ENCODE measurements at regions not wholly inside any gene's neighbourhood (a gene's known extent, or its start where the extent isn't known, plus 50 kb on each side); places are given as distances from the start of the nearest gene placed in this dataset.

DNA sequence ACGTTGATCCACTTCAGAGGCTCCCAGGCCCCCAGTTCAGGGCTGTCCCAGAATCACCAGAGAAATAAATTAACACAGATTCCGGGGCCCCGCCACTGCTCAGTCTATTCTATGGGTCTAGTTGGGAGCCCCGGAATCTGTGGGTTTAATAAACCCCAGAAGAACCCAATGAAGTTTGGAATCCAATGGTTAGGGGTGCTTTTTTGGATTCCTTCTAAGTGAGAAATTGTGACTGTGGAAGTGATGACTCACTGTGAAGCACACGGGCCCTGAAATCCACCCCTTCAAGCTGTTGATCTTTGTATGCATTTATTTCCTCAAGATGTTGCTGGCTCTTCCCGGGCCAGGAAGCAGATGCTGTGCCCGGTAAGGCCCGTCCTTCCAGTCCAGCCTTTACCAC, 57.3 kb upstream of the SLC28A3 start:
- peak in 1 of 14 experiments; percentile 4 for DNase-seq
- Mint-ChIP-seq H3K27ac (no peak overlapping the region), H3K36me3 (ENCODE audit: low read depth) (no peaks in the 10 kb centered on the region), H3K9me3 (no peaks in the 10 kb centered on the region), H3K27me3 (peaks cover 7% of the 10 kb centered on the region), H3K4me1 (ENCODE audit: low read depth) (no peaks in the 10 kb centered on the region), H3K4me3 (no peak overlapping the region)
- ChIA-PET CTCF (interaction anchor here (1.2 kb wide), 2 partner anchors 38 to 382 kb away, joined by 3 read pairs; no protein-coding TSS in a partner anchor), POLR2A (no interaction called here)
- intact Hi-C loops (cut with DNase I, micrococcal nuclease): loop anchor here (1.0 to 10.0 kb wide), 5 partner anchors 387 to 1387 kb away; no protein-coding TSS in a partner anchor
- Histone ChIP-seq H3K27ac (ENCODE audit: low read depth in 1 of 2, low read length in 2 of 2) (no peak overlapping the region), H3K27me3 (ENCODE audit: control insufficient read depth in 1 of 2, insufficient read depth in 2 of 2, low read length in 2 of 2) (peaks cover 0 to 5% of the 10 kb centered on the region in 2 experiments), H3K9me3 (ENCODE audit: control insufficient read depth in 1 of 2, insufficient read depth in 1 of 2, low read length in 2 of 2) (no peaks in the 10 kb centered on the region), H3K4me3 (ENCODE audit: low read length) (no peak overlapping the region), H3K36me3 (ENCODE audit: insufficient read depth, low read length) (no peaks in the 10 kb centered on the region), H3K4me1 (ENCODE audit: insufficient read depth, low read length) (peaks cover 4% of the 10 kb centered on the region)
- ATAC-seq (ENCODE audit: poor library complexity): no peak
- no peak for TF ChIP-seq CTCF (IDR thresholded peaks at IDR 0.05)

- intact Hi-C loops (cut with DNase I, micrococcal nuclease): no loop called here
- no peak overlapping the region for H3K27ac ChIP-seq (ENCODE audit: low read depth in 1 of 2, low read length in 2 of 2)
- no peak overlapping the region for H3K27ac Mint-ChIP-seq
- no peaks in the 10 kb centered on the region for H3K27me3 ChIP-seq (ENCODE audit: control insufficient read depth in 1 of 2, insufficient read depth in 2 of 2, low read length in 2 of 2)
- no peaks in the 10 kb centered on the region for H3K27me3 Mint-ChIP-seq
- no peaks in the 10 kb centered on the region for H3K4me1 Mint-ChIP-seq (ENCODE audit: low read depth)
- H3K36me3 ChIP-seq (ENCODE audit: insufficient read depth, low read length): no peaks in the 10 kb centered on the region
- ChIA-PET CTCF (no interaction called here), POLR2A (interaction anchor here (0.6 kb wide), 1 partner anchor 922 kb away, joined by 3 read pairs; no protein-coding TSS in a partner anchor)
- H3K4me3 ChIP-seq (ENCODE audit: low read length): no peak overlapping the region
- no peak for TF ChIP-seq CTCF (IDR thresholded peaks at IDR 0.05)
- H3K4me3 Mint-ChIP-seq: no peak overlapping the region
- H3K9me3 Mint-ChIP-seq: no peaks in the 10 kb centered on the region
- ATAC-seq (ENCODE audit: poor library complexity) (no peak), DNase-seq (no peak)
- no peaks in the 10 kb centered on the region for H3K4me1 ChIP-seq (ENCODE audit: insufficient read depth, low read length)
- H3K9me3 ChIP-seq (ENCODE audit: control insufficient read depth in 1 of 2, insufficient read depth in 1 of 2, low read length in 2 of 2): no peaks in the 10 kb centered on the region
- H3K36me3 Mint-ChIP-seq (ENCODE audit: low read depth): no peaks in the 10 kb centered on the region
These were observed 62.0 kb upstream of the SLC28A3 start for GRCh38 chr9:84402517-84402916.

GRCh38 chr9:84403288-84403687, 62.7 kb upstream of the SLC28A3 start:
- Histone ChIP-seq H3K4me1 (ENCODE audit: insufficient read depth, low read length) (no peaks in the 10 kb centered on the region), H3K36me3 (ENCODE audit: insufficient read depth, low read length) (no peaks in the 10 kb centered on the region), H3K27ac (ENCODE audit: low read depth in 1 of 2, low read length in 2 of 2) (no peak overlapping the region), H3K4me3 (ENCODE audit: low read length) (no peak overlapping the region), H3K9me3 (ENCODE audit: control insufficient read depth in 1 of 2, insufficient read depth in 1 of 2, low read length in 2 of 2) (no peaks in the 10 kb centered on the region), H3K27me3 (ENCODE audit: control insufficient read depth in 1 of 2, insufficient read depth in 2 of 2, low read length in 2 of 2) (no peaks in the 10 kb centered on the region)
- ChIA-PET CTCF (no interaction called here), POLR2A (no interaction called here)
- no peak for TF ChIP-seq CTCF (IDR thresholded peaks at IDR 0.05)
- H3K4me3 Mint-ChIP-seq: no peak overlapping the region
- H3K4me1 Mint-ChIP-seq (ENCODE audit: low read depth): no peaks in the 10 kb centered on the region
- DNase-seq: no peak
- H3K36me3 Mint-ChIP-seq (ENCODE audit: low read depth): no peaks in the 10 kb centered on the region
- H3K27me3 Mint-ChIP-seq: no peaks in the 10 kb centered on the region
- no peak for ATAC-seq (ENCODE audit: poor library complexity)
- intact Hi-C loops (cut with DNase I, micrococcal nuclease): no loop called here
- no peak overlapping the region for H3K27ac Mint-ChIP-seq
- H3K9me3 Mint-ChIP-seq: no peaks in the 10 kb centered on the region

Data from CD4-positive, alpha-beta T cell (primary cell).